HL-60 (cell line): ENCODE measurements at regions not wholly inside any gene's neighbourhood (a gene's known extent, or its start where the extent isn't known, plus 50 kb on each side); places are given as distances from the start of the nearest gene placed in this dataset.

Source experiments
- CTCF ChIP-seq: IDR thresholded peaks from one replicate; pipeline ENCODE4 v1.5.1; 2011; ENCODE audit warnings: low read length, control low read depth, inconsistent platforms; ENCODE audit not compliant: insufficient read depth
- GABPA ChIP-seq: IDR thresholded peaks from 2 replicates; pipeline ENCODE4 v1.6.1; 2012; ENCODE audit warnings: low read depth
- POLR2AphosphoS5 ChIP-seq: IDR thresholded peaks from 2 replicates; pipeline ENCODE4 v1.6.1; 2012; ENCODE audit warnings: low read depth
- REST ChIP-seq: IDR thresholded peaks from 2 replicates; pipeline ENCODE4 v1.6.1; 2012; ENCODE audit warnings: low read depth; ENCODE audit not compliant: insufficient replicate concordance
- SPI1 ChIP-seq: IDR thresholded peaks from 2 replicates; pipeline ENCODE4 v1.6.1; 2012; ENCODE audit warnings: low read depth, mild to moderate bottlenecking, borderline replicate concordance

- TF ChIP-seq GABPA, result no peak
- no peak for TF ChIP-seq CTCF
- TF ChIP-seq POLR2AphosphoS5, result no peak
- TF ChIP-seq SPI1, result no peak
- no peak for TF ChIP-seq REST
Observed at GRCh38 chr15:97522347-97522746, 438.2 kb upstream of the ARRDC4 start.
